ENCODE measurements at regions not wholly inside any gene's neighbourhood (a gene's known extent, or its start where the extent isn't known, plus 50 kb on each side); places are given as distances from the start of the nearest gene placed in this dataset.

- Histone ChIP-seq H3K9ac (replicated peaks; ENCODE audit: extremely low read depth, insufficient read depth, low read length) (no peak overlapping the region), H3K4me2 (ENCODE audit: insufficient read depth, low read length) (no peak overlapping the region), H3K4me3 (replicated peaks in 1 of 3; ENCODE audit: insufficient read depth in 1 of 3, low read depth in 1 of 3, low read length in 3 of 3) (no peak overlapping the region), H3K36me3 (ENCODE audit: control insufficient read depth in 2 of 2, extremely low read depth in 1 of 2, insufficient read depth in 2 of 2, low read length in 2 of 2) (no peaks in the 10 kb centered on the region), H3K27ac (ENCODE audit: insufficient read depth, low read depth, low read length) (no peak overlapping the region), H2AFZ (ENCODE audit: low read depth, low read length) (no peak overlapping the region), H3K79me2 (ENCODE audit: control insufficient read depth, insufficient read depth, low read length) (no peaks in the 10 kb centered on the region), H3K9me3 (replicated peaks; ENCODE audit: control insufficient read depth, insufficient read depth, low read length) (no peaks in the 10 kb centered on the region), H3K9me1 (replicated peaks; ENCODE audit: control insufficient read depth, extremely low read depth, insufficient read depth, low read length) (no peaks in the 10 kb centered on the region), H3K27me3 (ENCODE audit: control insufficient read depth in 2 of 2, insufficient read depth in 2 of 2, low read length in 2 of 2) (no peaks in the 10 kb centered on the region), H3K4me1 (ENCODE audit: control insufficient read depth, extremely low read depth, insufficient read depth, low read length) (no peaks in the 10 kb centered on the region), H4K20me1 (replicated peaks; ENCODE audit: control insufficient read depth, extremely low read depth, insufficient read depth, low read length) (no peaks in the 10 kb centered on the region)
- TF ChIP-seq POLR2AphosphoS5 (IDR thresholded peaks at IDR 0.05; ENCODE audit: insufficient read depth, low read depth, low read length) (no peak), POLR2A (IDR thresholded peaks at IDR 0.05; ENCODE audit: low read depth, low read length) (no peak), MAX (IDR thresholded peaks at IDR 0.05; ENCODE audit: insufficient read depth, insufficient read length) (no peak), MYC (IDR thresholded peaks at IDR 0.05; ENCODE audit: low read depth, low read length) (no peak), FOS (IDR thresholded peaks at IDR 0.05; ENCODE audit: borderline replicate concordance, insufficient read depth, low read length) (no peak), EZH2 (IDR thresholded peaks at IDR 0.05; ENCODE audit: borderline replicate concordance, low read depth, low read length, severe bottlenecking) (no peak), JUN (IDR thresholded peaks at IDR 0.05; ENCODE audit: borderline replicate concordance, insufficient read depth, insufficient read length, low read depth) (no peak), CTCF (IDR thresholded peaks at IDR 0.05; ENCODE audit: extremely low read depth in 1 of 2, insufficient read depth in 1 of 2, low read depth in 1 of 2, low read length in 2 of 2) (no peak), GATA2 (IDR thresholded peaks at IDR 0.05; ENCODE audit: insufficient read depth, insufficient read length, low read depth, low read length) (no peak)
- DNase-seq (ENCODE audit: low read depth, low spot score) (no peak), FAIRE-seq (no peak)
- intact Hi-C loops (cut with micrococcal nuclease), result no loop called here
- CTCF ChIA-PET, result no interaction called here
- BruUV-seq (replicated peaks), result no TSS peak
- POLR2A ChIA-PET, result no interaction called here
- dilution Hi-C loops (cut with MboI; ENCODE audit: extremely low pct_ligation_motif_present, low sequenced_read_pairs), result no loop called here
Measured at GRCh38 chr9:120001536-120001935, 578.4 kb downstream of the CDK5RAP2 start.

Data from endothelial cell of umbilical vein (primary cell).